ENCODE measurements at regions not wholly inside any gene's neighbourhood (a gene's known extent, or its start where the extent isn't known, plus 50 kb on each side); places are given as distances from the start of the nearest gene placed in this dataset.

- no peak overlapping the region for H3K27ac Mint-ChIP-seq
- Histone ChIP-seq H3F3A (replicated peaks; ENCODE audit: low read depth) (no peaks in the 10 kb centered on the region), H3K4me1 (ENCODE audit: insufficient read depth) (no peaks in the 10 kb centered on the region), H4K20me1 (replicated peaks; ENCODE audit: insufficient read depth) (no peaks in the 10 kb centered on the region), H3K4me3 (no peak overlapping the region), H3K36me3 (ENCODE audit: insufficient read depth) (no peaks in the 10 kb centered on the region), H3K27ac (ENCODE audit: low read depth) (no peak overlapping the region), H3K9me2 (ENCODE audit: insufficient read depth) (0 out of 2 replicates have a peak, but pooled peaks cover 4% of the 10 kb centered on the region), H2AFZ (no peak overlapping the region), H3K79me2 (replicated peaks; ENCODE audit: insufficient read depth) (no peaks in the 10 kb centered on the region), H3K27me3 (ENCODE audit: insufficient read depth) (no peaks in the 10 kb centered on the region), H3K4me2 (no peak overlapping the region)
- TF ChIP-seq NANOG (IDR thresholded peaks at IDR 0.05; ENCODE audit: borderline replicate concordance) (no peak), JUNB (IDR thresholded peaks at IDR 0.05; ENCODE audit: unreplicated experiment) (no peak), POLR2AphosphoS5 (IDR thresholded peaks at IDR 0.05; ENCODE audit: low read depth) (no peak), STAT1 (IDR thresholded peaks at IDR 0.05; ENCODE audit: unreplicated experiment) (no peak)
- TF ChIP-seq, protein P1, sequence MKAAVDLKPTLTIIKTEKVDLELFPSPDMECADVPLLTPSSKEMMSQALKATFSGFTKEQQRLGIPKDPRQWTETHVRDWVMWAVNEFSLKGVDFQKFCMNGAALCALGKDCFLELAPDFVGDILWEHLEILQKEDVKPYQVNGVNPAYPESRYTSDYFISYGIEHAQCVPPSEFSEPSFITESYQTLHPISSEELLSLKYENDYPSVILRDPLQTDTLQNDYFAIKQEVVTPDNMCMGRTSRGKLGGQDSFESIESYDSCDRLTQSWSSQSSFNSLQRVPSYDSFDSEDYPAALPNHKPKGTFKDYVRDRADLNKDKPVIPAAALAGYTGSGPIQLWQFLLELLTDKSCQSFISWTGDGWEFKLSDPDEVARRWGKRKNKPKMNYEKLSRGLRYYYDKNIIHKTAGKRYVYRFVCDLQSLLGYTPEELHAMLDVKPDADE (IDR thresholded peaks at IDR 0.05) = no peak
- TF ChIP-seq, protein P2, sequence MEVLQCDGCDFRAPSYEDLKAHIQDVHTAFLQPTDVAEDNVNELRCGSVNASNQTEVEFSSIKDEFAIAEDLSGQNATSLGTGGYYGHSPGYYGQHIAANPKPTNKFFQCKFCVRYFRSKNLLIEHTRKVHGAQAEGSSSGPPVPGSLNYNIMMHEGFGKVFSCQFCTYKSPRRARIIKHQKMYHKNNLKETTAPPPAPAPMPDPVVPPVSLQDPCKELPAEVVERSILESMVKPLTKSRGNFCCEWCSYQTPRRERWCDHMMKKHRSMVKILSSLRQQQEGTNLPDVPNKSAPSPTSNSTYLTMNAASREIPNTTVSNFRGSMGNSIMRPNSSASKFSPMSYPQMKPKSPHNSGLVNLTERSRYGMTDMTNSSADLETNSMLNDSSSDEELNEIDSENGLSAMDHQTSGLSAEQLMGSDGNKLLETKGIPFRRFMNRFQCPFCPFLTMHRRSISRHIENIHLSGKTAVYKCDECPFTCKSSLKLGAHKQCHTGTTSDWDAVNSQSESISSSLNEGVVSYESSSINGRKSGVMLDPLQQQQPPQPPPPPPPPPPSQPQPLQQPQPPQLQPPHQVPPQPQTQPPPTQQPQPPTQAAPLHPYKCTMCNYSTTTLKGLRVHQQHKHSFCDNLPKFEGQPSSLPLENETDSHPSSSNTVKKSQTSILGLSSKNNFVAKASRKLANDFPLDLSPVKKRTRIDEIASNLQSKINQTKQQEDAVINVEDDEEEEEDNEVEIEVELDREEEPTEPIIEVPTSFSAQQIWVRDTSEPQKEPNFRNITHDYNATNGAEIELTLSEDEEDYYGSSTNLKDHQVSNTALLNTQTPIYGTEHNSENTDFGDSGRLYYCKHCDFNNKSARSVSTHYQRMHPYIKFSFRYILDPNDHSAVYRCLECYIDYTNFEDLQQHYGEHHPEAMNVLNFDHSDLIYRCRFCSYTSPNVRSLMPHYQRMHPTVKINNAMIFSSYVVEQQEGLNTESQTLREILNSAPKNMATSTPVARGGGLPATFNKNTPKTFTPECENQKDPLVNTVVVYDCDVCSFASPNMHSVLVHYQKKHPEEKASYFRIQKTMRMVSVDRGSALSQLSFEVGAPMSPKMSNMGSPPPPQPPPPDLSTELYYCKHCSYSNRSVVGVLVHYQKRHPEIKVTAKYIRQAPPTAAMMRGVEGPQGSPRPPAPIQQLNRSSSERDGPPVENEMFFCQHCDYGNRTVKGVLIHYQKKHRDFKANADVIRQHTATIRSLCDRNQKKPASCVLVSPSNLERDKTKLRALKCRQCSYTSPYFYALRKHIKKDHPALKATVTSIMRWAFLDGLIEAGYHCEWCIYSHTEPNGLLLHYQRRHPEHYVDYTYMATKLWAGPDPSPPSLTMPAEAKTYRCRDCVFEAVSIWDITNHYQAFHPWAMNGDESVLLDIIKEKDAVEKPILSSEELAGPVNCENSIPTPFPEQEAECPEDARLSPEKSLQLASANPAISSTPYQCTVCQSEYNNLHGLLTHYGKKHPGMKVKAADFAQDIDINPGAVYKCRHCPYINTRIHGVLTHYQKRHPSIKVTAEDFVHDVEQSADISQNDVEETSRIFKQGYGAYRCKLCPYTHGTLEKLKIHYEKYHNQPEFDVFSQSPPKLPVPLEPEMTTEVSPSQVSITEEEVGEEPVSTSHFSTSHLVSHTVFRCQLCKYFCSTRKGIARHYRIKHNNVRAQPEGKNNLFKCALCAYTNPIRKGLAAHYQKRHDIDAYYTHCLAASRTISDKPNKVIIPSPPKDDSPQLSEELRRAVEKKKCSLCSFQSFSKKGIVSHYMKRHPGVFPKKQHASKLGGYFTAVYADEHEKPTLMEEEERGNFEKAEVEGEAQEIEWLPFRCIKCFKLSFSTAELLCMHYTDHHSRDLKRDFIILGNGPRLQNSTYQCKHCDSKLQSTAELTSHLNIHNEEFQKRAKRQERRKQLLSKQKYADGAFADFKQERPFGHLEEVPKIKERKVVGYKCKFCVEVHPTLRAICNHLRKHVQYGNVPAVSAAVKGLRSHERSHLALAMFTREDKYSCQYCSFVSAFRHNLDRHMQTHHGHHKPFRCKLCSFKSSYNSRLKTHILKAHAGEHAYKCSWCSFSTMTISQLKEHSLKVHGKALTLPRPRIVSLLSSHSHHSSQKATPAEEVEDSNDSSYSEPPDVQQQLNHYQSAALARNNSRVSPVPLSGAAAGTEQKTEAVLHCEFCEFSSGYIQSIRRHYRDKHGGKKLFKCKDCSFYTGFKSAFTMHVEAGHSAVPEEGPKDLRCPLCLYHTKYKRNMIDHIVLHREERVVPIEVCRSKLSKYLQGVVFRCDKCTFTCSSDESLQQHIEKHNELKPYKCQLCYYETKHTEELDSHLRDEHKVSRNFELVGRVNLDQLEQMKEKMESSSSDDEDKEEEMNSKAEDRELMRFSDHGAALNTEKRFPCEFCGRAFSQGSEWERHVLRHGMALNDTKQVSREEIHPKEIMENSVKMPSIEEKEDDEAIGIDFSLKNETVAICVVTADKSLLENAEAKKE (CRISPR knock-in tag; IDR thresholded peaks at IDR 0.05) = no peak
- H3K4me1 Mint-ChIP-seq = no peaks in the 10 kb centered on the region
- no peaks in the 10 kb centered on the region for H3K9me3 Mint-ChIP-seq
- H3K27me3 Mint-ChIP-seq (ENCODE audit: insufficient read depth, low read depth, poor library complexity) = no peaks in the 10 kb centered on the region
- ATAC-seq = no peak
- H3K4me3 Mint-ChIP-seq = no peak overlapping the region
- H3K36me3 Mint-ChIP-seq (ENCODE audit: low read depth) = no peaks in the 10 kb centered on the region
- no peak for DNase-seq (ENCODE audit: low spot score)
Observed at GRCh38 chr4:106647451-106647850, 278.9 kb upstream of the GIMD1 start.

DNA sequence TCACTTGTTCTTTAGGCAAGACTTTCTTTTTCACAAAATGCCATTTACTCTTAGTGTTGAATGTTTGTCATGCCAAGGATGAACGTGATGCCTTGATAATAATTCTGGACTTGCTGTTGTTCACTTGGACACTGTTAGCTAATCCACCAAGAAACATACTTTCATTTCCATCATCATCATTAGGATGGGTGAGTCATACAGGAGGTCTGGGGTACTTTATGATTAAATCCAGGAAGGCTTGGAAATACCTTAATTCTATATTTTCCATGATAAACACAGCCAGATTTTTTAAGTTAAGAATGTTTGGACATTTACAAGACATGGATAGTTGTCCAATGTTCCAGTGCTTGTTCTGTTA, 260.7 kb upstream of the GIMD1 start:
- no peaks in the 10 kb centered on the region for H3K4me1 Mint-ChIP-seq
- no peaks in the 10 kb centered on the region for H3F3A ChIP-seq (replicated peaks; ENCODE audit: low read depth)
- no peaks in the 10 kb centered on the region for H3K9me2 ChIP-seq (ENCODE audit: insufficient read depth)
- no peak overlapping the region for H3K4me3 Mint-ChIP-seq
- H3K9me3 Mint-ChIP-seq = no peaks in the 10 kb centered on the region
- DNase-seq (ENCODE audit: low spot score) (no peak), ATAC-seq (no peak)
- no peaks in the 10 kb centered on the region for H3K36me3 Mint-ChIP-seq (ENCODE audit: low read depth)
- H4K20me1 ChIP-seq (replicated peaks; ENCODE audit: insufficient read depth) = no peaks in the 10 kb centered on the region
- no peaks in the 10 kb centered on the region for H3K27me3 Mint-ChIP-seq (ENCODE audit: insufficient read depth, low read depth, poor library complexity)
- no peak overlapping the region for H3K27ac ChIP-seq (ENCODE audit: low read depth)
- H3K36me3 ChIP-seq (ENCODE audit: insufficient read depth) = no peaks in the 10 kb centered on the region
- no peak overlapping the region for H3K4me3 ChIP-seq
- no peaks in the 10 kb centered on the region for H3K79me2 ChIP-seq (replicated peaks; ENCODE audit: insufficient read depth)
- no peak overlapping the region for H3K4me2 ChIP-seq
- no peak overlapping the region for H2AFZ ChIP-seq
- no peaks in the 10 kb centered on the region for H3K4me1 ChIP-seq (ENCODE audit: insufficient read depth)
- no peak overlapping the region for H3K27ac Mint-ChIP-seq
- H3K27me3 ChIP-seq (ENCODE audit: insufficient read depth) = no peaks in the 10 kb centered on the region
- TF ChIP-seq, protein P1 (IDR thresholded peaks at IDR 0.05) = no peak
- TF ChIP-seq POLR2AphosphoS5 (IDR thresholded peaks at IDR 0.05; ENCODE audit: low read depth) (no peak), STAT1 (IDR thresholded peaks at IDR 0.05; ENCODE audit: unreplicated experiment) (no peak), JUNB (IDR thresholded peaks at IDR 0.05; ENCODE audit: unreplicated experiment) (no peak)

Data from GM23338 (cell line).